K562 (cell line): ENCODE measurements at regions not wholly inside any gene's neighbourhood (a gene's known extent, or its start where the extent isn't known, plus 50 kb on each side); places are given as distances from the start of the nearest gene placed in this dataset.

Source experiments
- ATAC-seq: fragments of 200-7000 bp; cut with Tn5 transposase; 3 replicates; pipeline ENCODE4 v1.9.1; 2020; ENCODE audit warnings: moderate library complexity
- BruUV-seq: library from RNA; stranded (reverse); fragments of 400-500 nt; replicated peaks from 2 replicates; lab custom pipeline; 2021; lab: Mats Ljungman, UMichigan
- CTCF ChIA-PET: fragments of 300-600 bp; formaldehyde crosslinking; extraction: SDS; loops from one replicate; lab custom pipeline; 2021; ENCODE audit warnings: low intra/inter-chr PET ratio; lab: Yijun Ruan, JAX
- POLR2A ChIA-PET: fragments of 300-600, 350-650 bp; sonication (Branson Sonifier 250); formaldehyde crosslinking; extraction: SDS; loops from one replicate; lab custom pipeline; 2021; ENCODE audit warnings: antibody characterized with exemption, inconsistent platforms; lab: Yijun Ruan, JAX
- DNase-seq, 4 experiments: peaks; one replicate each; pipeline versions ENCODE4 v3.0.0 to v3.0.0-alpha.2; 2011 to 2018; ENCODE audit warnings: low spot score in 3 of 4, mixed read lengths in 3 of 4; ENCODE audit errors: extremely low read depth in 1 of 4
- FAIRE-seq: peaks from 2 replicates; lab custom pipeline; 2011; peaks lifted over from hg19 to GRCh38; lab: Jason Lieb, UNC
- H2AFZ ChIP-seq: 2 replicates; pipeline ENCODE4 v1.6.0; 2011; ENCODE audit warnings: low read depth, low read length, control low read depth, inconsistent platforms
- H3K27ac ChIP-seq: fragments of 200-600 bp; 3 replicates; pipeline ENCODE4 v1.8.0; 2011; ENCODE audit warnings: low read depth, mild to moderate bottlenecking, control low read depth, inconsistent platforms, low read length, moderate library complexity, mixed read lengths; ENCODE audit errors: extremely low read depth
- H3K27me3 ChIP-seq, 2 experiments: fragments of 300-600 bp in 1 of 2; 2 replicates in 1 of 2; 3 replicates in 1 of 2; pipeline versions ENCODE4 v1.6.0 to v1.8.0; 2011; ENCODE audit warnings: inconsistent platforms in 2 of 2, low read length in 2 of 2, mild to moderate bottlenecking in 1 of 2, mixed read lengths in 1 of 2, moderate library complexity in 1 of 2; ENCODE audit not compliant: control insufficient read depth in 2 of 2, insufficient read depth in 2 of 2
- H3K36me3 ChIP-seq: fragments of 300-600 bp; 3 replicates; pipeline ENCODE4 v1.8.0; 2011; ENCODE audit warnings: mild to moderate bottlenecking, low read length, inconsistent platforms; ENCODE audit not compliant: control insufficient read depth, insufficient read depth
- H3K4me1 ChIP-seq, 2 experiments: fragments of 200-600 bp in 1 of 2; replicated peaks in 1 of 2; 2 replicates in 1 of 2; 3 replicates in 1 of 2; pipeline versions ENCODE4 v1.5.1 to v1.8.0; 2011; ENCODE audit warnings: inconsistent platforms in 2 of 2, low read length in 2 of 2, mild to moderate bottlenecking in 1 of 2, mixed read lengths in 1 of 2, moderate library complexity in 1 of 2; ENCODE audit not compliant: control insufficient read depth in 2 of 2, insufficient read depth in 2 of 2
- H3K4me2 ChIP-seq: 2 replicates; pipeline ENCODE4 v1.6.1; 2011; ENCODE audit warnings: low read length, control low read depth, inconsistent platforms, mixed read lengths; ENCODE audit not compliant: insufficient read depth
- H3K4me3 ChIP-seq: fragments of 200-600 bp; sonication (generic), shearing (Covaris generic); 2 replicates; pipeline ENCODE4 v1.5.1; 2016; ENCODE audit warnings: control low read depth, inconsistent platforms
- H3K79me2 ChIP-seq: fragments of 200-600 bp; 3 replicates; pipeline ENCODE4 v1.8.0; 2011; ENCODE audit warnings: low read length, inconsistent platforms; ENCODE audit not compliant: control insufficient read depth, insufficient read depth
- H3K9ac ChIP-seq, 2 experiments: 2 replicates each; pipeline versions ENCODE4 v1.6.0 to v1.6.1; 2011; ENCODE audit warnings: low read depth in 2 of 2, low read length in 2 of 2, control low read depth in 1 of 2, inconsistent platforms in 1 of 2, mild to moderate bottlenecking in 1 of 2, mixed read lengths in 1 of 2; ENCODE audit not compliant: insufficient read depth in 1 of 2
- H3K9me1 ChIP-seq: one replicate; pipeline ENCODE4 v1.6.0; 2011; ENCODE audit warnings: inconsistent platforms, mild to moderate bottlenecking, low read length, moderate library complexity; ENCODE audit not compliant: control insufficient read depth, insufficient read depth
- H3K9me3 ChIP-seq: replicated peaks from 2 replicates; pipeline ENCODE4 v1.5.1; 2011; ENCODE audit warnings: low read depth, low read length, inconsistent platforms; ENCODE audit not compliant: control insufficient read depth, insufficient read depth
- H4K20me1 ChIP-seq: replicated peaks from 2 replicates; pipeline ENCODE4 v1.6.1; 2011; ENCODE audit warnings: low read length, inconsistent platforms, mixed read lengths; ENCODE audit not compliant: control insufficient read depth, insufficient read depth
- MXI1 ChIP-seq: IDR thresholded peaks from 2 replicates; pipeline ENCODE4 v1.6.1; 2011; ENCODE audit warnings: low read depth, mild to moderate bottlenecking, improper control_type of control experiment, low read length
- STAT5B ChIP-seq: fragments of 250-450 bp; sonication (Bioruptor Pico); IDR thresholded peaks from 2 replicates; pipeline ENCODE4 v1.8.0; 2021; ENCODE audit warnings: mild to moderate bottlenecking, inconsistent platforms
- TAF9B ChIP-seq: fragments of 450-650 bp; IDR thresholded peaks from 2 replicates; pipeline ENCODE4 v1.6.1; 2018; ENCODE audit warnings: mild to moderate bottlenecking; ENCODE audit not compliant: partially characterized antibody
- YY1 ChIP-seq, 3 experiments: IDR thresholded peaks; 2 replicates each; pipeline ENCODE4 v1.6.1; 2011; ENCODE audit warnings: low read length in 2 of 3, mild to moderate bottlenecking in 2 of 3, moderate library complexity in 2 of 3, borderline replicate concordance in 1 of 3, control low read depth in 1 of 3, low read depth in 1 of 3; ENCODE audit not compliant: insufficient read depth in 3 of 3, insufficient replicate concordance in 2 of 3, control insufficient read depth in 1 of 3, insufficient read length in 1 of 3; ENCODE audit errors: extremely low read depth in 1 of 3
- ZNF589 ChIP-seq: fragments of 200-800 bp; sonication (Bioruptor generic); IDR thresholded peaks from 2 replicates; pipeline ENCODE4 v1.6.1; 2016; ENCODE audit warnings: low read depth, missing genetic modification characterization, missing compliant biosample characterization
- WGBS: fragments of 100-300 bp; shearing (Covaris generic); methylation state at CpG from one replicate; pipeline ENCODE4 v1.1.6; 2016; ENCODE audit warnings: low coverage, mixed read lengths; ENCODE audit not compliant: insufficient coverage; ENCODE audit errors: missing lambda C conversion rate; 5-methylcytosine and 5-hydroxymethylcytosine counted together
- in situ Hi-C: fragments of 300-500 bp; cut with MboI; formaldehyde crosslinking; loops from 4 replicates; pipeline ENCODE4 v1.15.0; 2018; ENCODE audit warnings: inconsistent platforms, mixed read lengths
- intact Hi-C: fragments of 100-400 bp; cut with micrococcal nuclease; formaldehyde crosslinking; loops from 2 replicates; pipeline ENCODE4 v1.14.2; 2022
- TF ChIP-seq, protein P1 (sequence below): sonication (generic); formaldehyde crosslinking; IDR thresholded peaks from 2 replicates; pipeline ENCODE4 v1.8.1; 2023; ENCODE audit warnings: mild to moderate bottlenecking, missing genetic modification reagents

DNA sequence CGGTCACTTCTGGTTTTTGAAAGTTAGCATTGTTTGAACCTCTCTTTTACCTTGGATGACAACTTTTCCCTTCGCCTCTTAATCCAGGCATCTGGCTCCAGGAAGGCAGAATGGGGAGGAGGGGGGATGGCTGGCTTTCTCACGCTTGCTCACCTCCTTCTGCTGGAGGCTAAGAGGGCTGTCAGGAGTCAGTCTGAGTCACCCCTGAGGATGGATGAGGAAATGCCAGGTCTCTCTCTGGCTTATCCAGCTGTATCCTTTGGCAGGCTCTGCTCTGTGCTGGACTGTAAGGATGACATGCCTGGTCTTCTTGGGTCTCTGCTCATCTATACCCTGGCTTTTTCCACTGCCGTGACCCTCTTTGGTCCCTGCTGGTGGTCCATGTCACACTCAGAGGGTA, 142.9 kb upstream of the GYPC start:
- H3K79me2 ChIP-seq, result no peaks in the 10 kb centered on the region
- ChIA-PET POLR2A (no interaction called here), CTCF (no interaction called here)
- H3K36me3 ChIP-seq, result no peaks in the 10 kb centered on the region
- in situ Hi-C loops, result no loop called here
- H3K9me1 ChIP-seq, result no peaks in the 10 kb centered on the region
- H3K9ac ChIP-seq, result no peak overlapping the region
- TF ChIP-seq STAT5B (CRISPR knock-in tag) (no peak), YY1 (IDR thresholded peaks at IDR 0.05; ENCODE audit: borderline replicate concordance in 1 of 3, control insufficient read depth in 1 of 3, extremely low read depth in 1 of 3, insufficient read depth in 3 of 3, insufficient read length in 1 of 3, insufficient replicate concordance in 2 of 3, low read depth in 1 of 3, low read length in 2 of 3) (no peak), TAF9B (no peak), ZNF589 (CRISPR knock-in tag) (no peak), MXI1 (no peak)
- TF ChIP-seq, protein P1, sequence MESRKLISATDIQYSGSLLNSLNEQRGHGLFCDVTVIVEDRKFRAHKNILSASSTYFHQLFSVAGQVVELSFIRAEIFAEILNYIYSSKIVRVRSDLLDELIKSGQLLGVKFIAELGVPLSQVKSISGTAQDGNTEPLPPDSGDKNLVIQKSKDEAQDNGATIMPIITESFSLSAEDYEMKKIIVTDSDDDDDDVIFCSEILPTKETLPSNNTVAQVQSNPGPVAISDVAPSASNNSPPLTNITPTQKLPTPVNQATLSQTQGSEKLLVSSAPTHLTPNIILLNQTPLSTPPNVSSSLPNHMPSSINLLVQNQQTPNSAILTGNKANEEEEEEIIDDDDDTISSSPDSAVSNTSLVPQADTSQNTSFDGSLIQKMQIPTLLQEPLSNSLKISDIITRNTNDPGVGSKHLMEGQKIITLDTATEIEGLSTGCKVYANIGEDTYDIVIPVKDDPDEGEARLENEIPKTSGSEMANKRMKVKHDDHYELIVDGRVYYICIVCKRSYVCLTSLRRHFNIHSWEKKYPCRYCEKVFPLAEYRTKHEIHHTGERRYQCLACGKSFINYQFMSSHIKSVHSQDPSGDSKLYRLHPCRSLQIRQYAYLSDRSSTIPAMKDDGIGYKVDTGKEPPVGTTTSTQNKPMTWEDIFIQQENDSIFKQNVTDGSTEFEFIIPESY, result no peak
- intact Hi-C loops, result no loop called here
- H3K4me1 ChIP-seq, result no peaks in the 10 kb centered on the region
- H3K27me3 ChIP-seq, result peaks cover 0 to 3% of the 10 kb centered on the region in 2 experiments; a peak in 1 of 5 replicates
- H3K4me3 ChIP-seq, result no peak overlapping the region
- 0% methylated on average over 4 of the region's 4 CpGs for WGBS
- H4K20me1 ChIP-seq, result no peaks in the 10 kb centered on the region
- no peaks in the 10 kb centered on the region for H3K9me3 ChIP-seq
- no peak overlapping the region for H2AFZ ChIP-seq
- BruUV-seq, result no TSS peak
- FAIRE-seq (no peak), DNase-seq (no peak), ATAC-seq (no peak)
- H3K27ac ChIP-seq, result no peak overlapping the region
- H3K4me2 ChIP-seq, result no peak overlapping the region
